Adrenal gland (tissue), 9 donors: ENCODE measurements at regions not wholly inside any gene's neighbourhood (a gene's known extent, or its start where the extent isn't known, plus 50 kb on each side); places are given as distances from the start of the nearest gene placed in this dataset.

Experiments
- DNase-seq, 7 donors: peaks; one replicate each; pipeline ENCODE4 v3.0.0-alpha.2; 2019 to 2020
- H3K27ac ChIP-seq, 5 donors: fragments of 200-600 bp; sonication (generic) in 4 of 5; 1 replicate in 3 of 5; 2 replicates in 2 of 5; pipeline versions ENCODE4 v1.5.1 to v1.8.0; 2016 to 2020; ENCODE audit warnings: mild to moderate bottlenecking in 1 of 5
- H3K27me3 ChIP-seq: fragments of 200-600 bp; 2 replicates; pipeline ENCODE4 v1.8.0; 2021
- H3K36me3 ChIP-seq, 2 donors: fragments of 200-600 bp; replicated peaks in 1 of 2; 1 replicate in 1 of 2; 2 replicates in 1 of 2; pipeline versions ENCODE4 v1.5.1 to v1.8.0; 2018 to 2022
- H3K4me1 ChIP-seq, 2 donors: fragments of 200-600 bp; replicated peaks in 1 of 2; 1 replicate in 1 of 2; 2 replicates in 1 of 2; pipeline versions ENCODE4 v1.5.1 to v1.8.0; 2018 to 2021
- H3K4me3 ChIP-seq, 4 donors: fragments of 200-600 bp; sonication (generic) in 3 of 4; one replicate each; pipeline ENCODE4 v1.5.1; 2016 to 2018
- H3K9me3 ChIP-seq, 3 donors: fragments of 200-600 bp; sonication (generic) in 1 of 3; replicated peaks in 1 of 3; 1 replicate in 2 of 3; 2 replicates in 1 of 3; pipeline versions ENCODE4 v1.5.1 to v1.8.0; 2016 to 2021
- CTCF ChIP-seq, 6 experiments: fragments of 450-650 bp in 4 of 6; fragments of 200-600 bp in 2 of 6; sonication (generic) in 1 of 6; IDR thresholded peaks; 1 replicate in 5 of 6; 2 replicates in 1 of 6; pipeline versions ENCODE4 v1.5.1 to v1.8.0; 2016 to 2021; ENCODE audit warnings: antibody characterized with exemption in 6 of 6, mild to moderate bottlenecking in 2 of 6, moderate library complexity in 1 of 6
- POLR2A ChIP-seq, 2 donors: fragments of 450-650 bp; IDR thresholded peaks; one replicate each; pipeline ENCODE4 v1.6.1; 2017; ENCODE audit warnings: antibody characterized with exemption in 2 of 2, mild to moderate bottlenecking in 2 of 2, moderate library complexity in 1 of 2
- WGBS, 4 donors: extraction: QIAGEN DNeasy Blood & Tissue Kit in 2 of 4; methylation state at CpG; one replicate each; pipeline versions ENCODE4 v1.1.5 to v1.1.7; 2013 to 2017; 5-methylcytosine and 5-hydroxymethylcytosine counted together
- intact Hi-C, 2 donors: fragments of 100-400 bp; cut with DNase I; formaldehyde crosslinking; loops; one replicate each; pipeline versions ENCODE4 v1.14.1 to v1.15.0; 2022 to 2023
- donor health status: healthy with polysubstance abuse.
- donor health status: Bipolar disorder and iron deficiency.
- donor health status: DM: yes; HTN: yes; CAD: no.
- donor health status: DM: no; HTN: no; CAD: no.
- donor health status: DM: no; HTN: no; CAD: no.

- DNase-seq: no peak
- Histone ChIP-seq H3K4me1 (peaks cover 0 to 8% of the 10 kb centered on the region in 2 donors), H3K36me3 (no peaks in the 10 kb centered on the region), H3K9me3 (no peaks in the 10 kb centered on the region), H3K27me3 (no peaks in the 10 kb centered on the region), H3K4me3 (no peak overlapping the region), H3K27ac (no peak overlapping the region)
- intact Hi-C loops: no loop called here
- TF ChIP-seq POLR2A (IDR thresholded peaks at IDR 0.05) (no peak), CTCF (IDR thresholded peaks at IDR 0.05) (no peak)
- WGBS, 4 donors: 83 to 90% (median 89%) methylated on average over 3 of the region's 3 CpGs
These were observed 211.6 kb downstream of the TMEM167A start for GRCh38 chr5:82865625-82866024.

- TF ChIP-seq POLR2A (IDR thresholded peaks at IDR 0.05): no peak
- no peak for TF ChIP-seq CTCF (IDR thresholded peaks at IDR 0.05)
- WGBS, 4 donors: 67 to 89% (median 83%) methylated on average over 3 of the region's 3 CpGs
- Histone ChIP-seq H3K9me3 (no peaks in the 10 kb centered on the region), H3K36me3 (no peaks in the 10 kb centered on the region), H3K4me3 (no peak overlapping the region), H3K4me1 (peaks cover 0 to 19% of the 10 kb centered on the region in 2 donors), H3K27me3 (no peaks in the 10 kb centered on the region), H3K27ac (no peak overlapping the region)
- DNase-seq: no peak
- intact Hi-C loops: no loop called here
These were observed 213.9 kb downstream of the TMEM167A start for GRCh38 chr5:82863266-82863665.

GRCh38 chr5:82862711-82863110 lies 214.5 kb downstream of the TMEM167A start:
- H3K27ac ChIP-seq: no peak overlapping the region
- no peaks in the 10 kb centered on the region for H3K27me3 ChIP-seq
- DNase-seq: no peak
- no peaks in the 10 kb centered on the region for H3K36me3 ChIP-seq
- no peak for TF ChIP-seq CTCF (IDR thresholded peaks at IDR 0.05)
- WGBS, 4 donors: 82 to 89% (median 87%) methylated on average over 4 of the region's 4 CpGs
- intact Hi-C loops: no loop called here
- H3K4me1 ChIP-seq: peaks cover 0 to 19% of the 10 kb centered on the region in 2 donors
- H3K4me3 ChIP-seq: no peak overlapping the region
- no peaks in the 10 kb centered on the region for H3K9me3 ChIP-seq

GRCh38 chr5:82862261-82862660 lies 214.9 kb downstream of the TMEM167A start:
- H3K27me3 ChIP-seq: no peaks in the 10 kb centered on the region
- intact Hi-C loops: no loop called here
- TF ChIP-seq POLR2A (IDR thresholded peaks at IDR 0.05) (no peak), CTCF (IDR thresholded peaks at IDR 0.05) (no peak)
- DNase-seq: no peak
- peaks cover 0 to 19% of the 10 kb centered on the region in 2 donors for H3K4me1 ChIP-seq
- no peak overlapping the region for H3K4me3 ChIP-seq
- 88 to 94% (median 89%) methylated on average over 4 of the region's 4 CpGs for WGBS, 4 donors
- no peaks in the 10 kb centered on the region for H3K36me3 ChIP-seq
- H3K27ac ChIP-seq: no peak overlapping the region
- H3K9me3 ChIP-seq: no peaks in the 10 kb centered on the region
